ENCODE measurements at regions not wholly inside any gene's neighbourhood (a gene's known extent, or its start where the extent isn't known, plus 50 kb on each side); places are given as distances from the start of the nearest gene placed in this dataset.

DNA sequence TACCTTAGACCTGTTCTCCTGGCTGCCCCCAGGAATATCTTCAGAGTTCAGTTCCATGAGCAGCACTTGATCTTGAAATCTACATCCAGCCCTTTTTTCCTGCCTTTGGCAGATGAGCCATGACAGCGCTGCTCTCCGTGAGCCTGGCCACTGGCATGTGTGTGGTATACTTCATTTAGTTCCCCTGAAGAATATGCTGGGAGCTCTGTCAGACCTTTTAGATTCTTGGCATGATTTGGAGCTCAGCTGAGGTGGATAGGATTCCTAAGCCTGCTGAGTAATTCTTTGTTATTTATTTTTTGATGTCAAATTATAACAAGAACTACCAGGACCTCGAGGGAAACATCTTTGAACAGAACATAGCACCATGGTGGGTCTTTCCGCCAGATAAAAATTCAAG is 121.7 kb downstream of the EDEM1 start:
- POLR2A ChIA-PET: no interaction called here
- no peak for DNase-seq (ENCODE audit: low read depth)
- TF ChIP-seq, protein P1, sequence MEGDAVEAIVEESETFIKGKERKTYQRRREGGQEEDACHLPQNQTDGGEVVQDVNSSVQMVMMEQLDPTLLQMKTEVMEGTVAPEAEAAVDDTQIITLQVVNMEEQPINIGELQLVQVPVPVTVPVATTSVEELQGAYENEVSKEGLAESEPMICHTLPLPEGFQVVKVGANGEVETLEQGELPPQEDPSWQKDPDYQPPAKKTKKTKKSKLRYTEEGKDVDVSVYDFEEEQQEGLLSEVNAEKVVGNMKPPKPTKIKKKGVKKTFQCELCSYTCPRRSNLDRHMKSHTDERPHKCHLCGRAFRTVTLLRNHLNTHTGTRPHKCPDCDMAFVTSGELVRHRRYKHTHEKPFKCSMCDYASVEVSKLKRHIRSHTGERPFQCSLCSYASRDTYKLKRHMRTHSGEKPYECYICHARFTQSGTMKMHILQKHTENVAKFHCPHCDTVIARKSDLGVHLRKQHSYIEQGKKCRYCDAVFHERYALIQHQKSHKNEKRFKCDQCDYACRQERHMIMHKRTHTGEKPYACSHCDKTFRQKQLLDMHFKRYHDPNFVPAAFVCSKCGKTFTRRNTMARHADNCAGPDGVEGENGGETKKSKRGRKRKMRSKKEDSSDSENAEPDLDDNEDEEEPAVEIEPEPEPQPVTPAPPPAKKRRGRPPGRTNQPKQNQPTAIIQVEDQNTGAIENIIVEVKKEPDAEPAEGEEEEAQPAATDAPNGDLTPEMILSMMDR (IDR thresholded peaks at IDR 0.05; ENCODE audit: insufficient read depth, low read depth, low read length): no peak

DNA sequence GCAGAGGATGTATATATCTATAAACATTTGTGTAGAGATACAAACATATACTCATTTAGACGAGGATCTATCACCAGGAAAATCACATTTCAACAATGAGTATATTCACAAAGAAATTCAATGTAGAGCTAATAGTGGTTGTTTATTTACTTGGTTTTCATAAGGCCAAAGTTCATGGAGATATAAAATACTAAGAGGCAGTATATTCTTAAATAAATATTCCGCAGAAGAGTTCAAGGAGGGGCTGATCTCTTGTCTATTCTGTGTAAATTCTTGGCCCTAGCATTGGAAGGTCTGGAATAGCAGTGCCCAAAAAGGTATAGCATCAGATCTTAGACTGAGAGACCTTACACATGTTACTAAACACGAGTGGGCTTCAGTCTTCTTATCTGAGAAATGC is 122.1 kb downstream of the EDEM1 start:
- Histone ChIP-seq H3K36me3 (ENCODE audit: control insufficient read depth, insufficient read depth, low read length) (no peaks in the 10 kb centered on the region), H3K4me3 (ENCODE audit: low read depth, low read length) (no peak overlapping the region), H3K27me3 (ENCODE audit: control insufficient read depth, insufficient read depth, low read length) (no peaks in the 10 kb centered on the region)
- TF ChIP-seq, protein P1 (IDR thresholded peaks at IDR 0.05; ENCODE audit: insufficient read depth, low read depth, low read length): no peak
- ChIA-PET CTCF (no interaction called here), POLR2A (no interaction called here)
- no peak for DNase-seq (ENCODE audit: low read depth)

More for the DNA sequence above, 121.7 kb downstream of the EDEM1 start:
- no peaks in the 10 kb centered on the region for H3K27me3 ChIP-seq (ENCODE audit: control insufficient read depth, insufficient read depth, low read length)
- CTCF ChIA-PET: no interaction called here
- H3K4me3 ChIP-seq (ENCODE audit: low read depth, low read length): no peak overlapping the region
- no peaks in the 10 kb centered on the region for H3K36me3 ChIP-seq (ENCODE audit: control insufficient read depth, insufficient read depth, low read length)

DNA sequence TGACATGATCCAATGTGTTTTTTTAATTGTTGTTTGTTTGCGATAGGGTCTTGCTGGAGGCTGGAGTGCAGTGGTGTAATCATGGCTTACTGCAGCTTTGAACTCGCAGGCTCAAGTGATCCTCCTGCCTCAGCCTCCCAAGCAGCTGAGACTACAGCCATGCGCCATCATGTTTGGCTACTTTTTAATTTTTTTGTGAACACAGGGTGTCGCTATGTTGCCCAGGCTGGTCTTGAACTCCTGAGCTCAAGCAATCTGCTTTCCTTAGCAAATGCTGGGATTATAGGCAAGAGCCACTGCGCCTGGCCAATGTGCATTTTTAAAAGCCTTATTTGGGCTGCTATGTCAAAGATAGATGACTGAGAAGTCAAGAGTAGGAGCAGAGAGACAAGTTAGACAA is 123.0 kb downstream of the EDEM1 start:
- TF ChIP-seq, protein P1 (IDR thresholded peaks at IDR 0.05; ENCODE audit: insufficient read depth, low read depth, low read length): no peak
- Histone ChIP-seq H3K27me3 (ENCODE audit: control insufficient read depth, insufficient read depth, low read length) (no peaks in the 10 kb centered on the region), H3K4me3 (ENCODE audit: low read depth, low read length) (no peak overlapping the region), H3K36me3 (ENCODE audit: control insufficient read depth, insufficient read depth, low read length) (no peaks in the 10 kb centered on the region)
- no peak for DNase-seq (ENCODE audit: low read depth)
- ChIA-PET POLR2A (no interaction called here), CTCF (no interaction called here)

DNA sequence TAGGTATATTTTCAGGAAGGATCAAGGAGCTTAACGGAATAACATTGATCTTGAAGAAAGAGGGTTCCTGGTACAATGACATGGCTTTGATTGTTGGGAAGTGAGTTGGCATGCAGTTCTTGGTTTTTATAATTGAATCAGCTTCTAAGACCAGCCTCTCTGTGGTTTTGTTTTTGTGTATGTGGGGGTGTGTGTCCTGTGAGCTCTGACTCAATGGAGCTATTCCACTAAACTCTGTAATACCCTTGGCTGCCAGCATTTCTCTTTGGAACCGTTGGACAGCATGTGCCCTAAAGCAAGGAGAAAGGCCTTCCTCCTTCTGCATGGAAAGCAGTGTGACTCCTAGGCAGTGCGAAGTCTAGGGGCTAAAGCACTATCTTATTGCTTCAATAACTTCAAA is 124.8 kb downstream of the EDEM1 start:
- TF ChIP-seq, protein P1 (IDR thresholded peaks at IDR 0.05; ENCODE audit: insufficient read depth, low read depth, low read length): no peak
- H3K27me3 ChIP-seq (ENCODE audit: control insufficient read depth, insufficient read depth, low read length): no peaks in the 10 kb centered on the region
- CTCF ChIA-PET: no interaction called here
- POLR2A ChIA-PET: no interaction called here
- no peak overlapping the region for H3K4me3 ChIP-seq (ENCODE audit: low read depth, low read length)
- H3K36me3 ChIP-seq (ENCODE audit: control insufficient read depth, insufficient read depth, low read length): no peaks in the 10 kb centered on the region
- no peak for DNase-seq (ENCODE audit: low read depth)

DNA sequence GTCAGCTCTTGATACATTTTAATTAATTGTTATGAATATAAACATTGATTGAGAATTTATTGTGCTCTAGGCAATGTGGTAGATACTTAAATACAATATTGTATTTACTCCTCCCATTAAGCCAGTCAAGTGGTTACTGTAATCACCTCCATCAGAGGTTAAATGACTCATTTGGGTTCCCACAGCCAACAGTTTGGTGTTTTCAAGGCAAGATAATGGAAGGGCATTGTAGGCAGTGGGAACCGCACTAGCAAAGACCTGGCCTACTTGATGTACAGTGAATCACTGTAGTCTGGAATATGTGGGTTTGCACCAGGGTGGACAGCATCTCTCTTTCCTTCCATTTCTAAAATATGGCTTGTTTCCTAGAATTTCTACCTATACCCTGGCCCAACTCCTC is 127.4 kb downstream of the EDEM1 start:
- Histone ChIP-seq H3K36me3 (ENCODE audit: control insufficient read depth, insufficient read depth, low read length) (no peaks in the 10 kb centered on the region), H3K27me3 (ENCODE audit: control insufficient read depth, insufficient read depth, low read length) (no peaks in the 10 kb centered on the region), H3K4me3 (ENCODE audit: low read depth, low read length) (no peak overlapping the region)
- TF ChIP-seq, protein P1 (IDR thresholded peaks at IDR 0.05; ENCODE audit: insufficient read depth, low read depth, low read length): no peak
- no peak for DNase-seq (ENCODE audit: low read depth)
- POLR2A ChIA-PET: no interaction called here
- CTCF ChIA-PET: no interaction called here

Data from BJ (cell line).